H1 (cell line): ENCODE measurements at regions not wholly inside any gene's neighbourhood (a gene's known extent, or its start where the extent isn't known, plus 50 kb on each side); places are given as distances from the start of the nearest gene placed in this dataset.

Experiments used
- CTCF ChIA-PET: fragments of 300-600 bp; sonication (Branson Sonifier 250); formaldehyde crosslinking; loops from one replicate; lab custom pipeline; 2021; ENCODE audit not compliant: partially characterized antibody; lab: Charles Lee
- POLR2A ChIA-PET: fragments of 300-600 bp; sonication (Branson Sonifier 250); formaldehyde crosslinking; loops from one replicate; lab custom pipeline; 2021; ENCODE audit warnings: inconsistent platforms; ENCODE audit not compliant: partially characterized antibody; lab: Charles Lee
- DNase-seq, 2 experiments: peaks; one replicate each; pipeline versions ENCODE4 v3.0.0 to v3.0.0-alpha.2; 2010 to 2022; ENCODE audit warnings: low spot score in 2 of 2, low read depth in 1 of 2, mixed read lengths in 1 of 2
- FAIRE-seq: peaks from 2 replicates; lab custom pipeline; 2011; peaks lifted over from hg19 to GRCh38; lab: Jason Lieb, UNC
- H2AFZ ChIP-seq: 2 replicates; pipeline ENCODE4 v1.8.1; 2012; ENCODE audit warnings: low read length, inconsistent platforms
- H2AK5ac ChIP-seq: 2 replicates; pipeline ENCODE4 v1.6.1; 2013; ENCODE audit warnings: low read depth, low read length
- H2BK120ac ChIP-seq: replicated peaks from 2 replicates; pipeline ENCODE3; 2013; ENCODE audit warnings: low read depth, low read length, inconsistent platforms
- H2BK12ac ChIP-seq: 2 replicates; pipeline ENCODE4 v1.6.1; 2013; ENCODE audit warnings: low read depth, low read length
- H2BK15ac ChIP-seq: 2 replicates; pipeline ENCODE4 v1.6.1; 2013; ENCODE audit warnings: low read length
- H2BK20ac ChIP-seq: 2 replicates; pipeline ENCODE4 v1.6.1; 2013; ENCODE audit warnings: low read length
- H2BK5ac ChIP-seq: 2 replicates; pipeline ENCODE4 v1.6.1; 2013; ENCODE audit warnings: low read depth, low read length
- H3K14ac ChIP-seq: 2 replicates; pipeline ENCODE4 v1.6.1; 2013; ENCODE audit warnings: inconsistent platforms; ENCODE audit not compliant: insufficient read length
- H3K18ac ChIP-seq: 2 replicates; pipeline ENCODE4 v1.6.1; 2013; ENCODE audit warnings: low read length; ENCODE audit errors: extremely low read depth
- H3K23ac ChIP-seq: 2 replicates; pipeline ENCODE4 v1.6.1; 2013; ENCODE audit warnings: inconsistent platforms; ENCODE audit not compliant: insufficient read length
- H3K23me2 ChIP-seq: 2 replicates; pipeline ENCODE4 v1.6.1; 2013; ENCODE audit warnings: low read depth, low read length
- H3K27ac ChIP-seq: 2 replicates; pipeline ENCODE4 v1.6.1; 2011; ENCODE audit warnings: low read depth, low read length, inconsistent platforms
- H3K27me3 ChIP-seq, 4 experiments: replicated peaks in 1 of 4; 1 replicate in 1 of 4; 2 replicates in 3 of 4; pipeline versions ENCODE4 v1.6.1 to v1.8.1; 2011 to 2013; ENCODE audit warnings: low read length in 3 of 4, mild to moderate bottlenecking in 3 of 4, inconsistent platforms in 2 of 4, mixed read lengths in 2 of 4, moderate library complexity in 1 of 4; ENCODE audit not compliant: control insufficient read depth in 3 of 4, insufficient read depth in 3 of 4; ENCODE audit errors: extremely low read depth in 1 of 4
- H3K36me3 ChIP-seq, 4 experiments: 2 replicates each; pipeline versions ENCODE4 v1.6.1 to v1.8.1; 2011 to 2013; ENCODE audit warnings: mild to moderate bottlenecking in 4 of 4, low read length in 3 of 4, moderate library complexity in 2 of 4, control low read depth in 1 of 4, inconsistent platforms in 1 of 4; ENCODE audit not compliant: insufficient read depth in 4 of 4, control insufficient read depth in 2 of 4
- H3K4ac ChIP-seq: replicated peaks from 2 replicates; pipeline ENCODE3; 2013; ENCODE audit warnings: low read length, low read depth, mixed read lengths, inconsistent platforms; ENCODE audit not compliant: insufficient read length
- H3K4me1 ChIP-seq, 4 experiments: replicated peaks in 1 of 4; 1 replicate in 1 of 4; 2 replicates in 3 of 4; pipeline versions ENCODE4 v1.6.1 to v1.8.1; 2011 to 2013; ENCODE audit warnings: low read length in 3 of 4, inconsistent platforms in 2 of 4, mixed read lengths in 1 of 4; ENCODE audit not compliant: insufficient read depth in 4 of 4, control insufficient read depth in 3 of 4
- H3K4me2 ChIP-seq, 2 experiments: 2 replicates each; pipeline versions ENCODE4 v1.6.1 to v1.8.1; 2011 to 2013; ENCODE audit warnings: low read depth in 2 of 2, low read length in 2 of 2, control low read depth in 1 of 2, inconsistent platforms in 1 of 2, mild to moderate bottlenecking in 1 of 2; ENCODE audit not compliant: insufficient read depth in 1 of 2
- H3K4me3 ChIP-seq, 4 experiments: fragments of 200-600, 300-600 bp in 1 of 4; sonication (generic), shearing (Covaris generic), sonication (Bioruptor Twin) in 1 of 4; 2 replicates each; pipeline versions ENCODE4 v1.5.1 to v1.8.1; 2011 to 2016; ENCODE audit warnings: low read length in 4 of 4, low read depth in 3 of 4, control low read depth in 2 of 4, inconsistent platforms in 2 of 4, mild to moderate bottlenecking in 2 of 4, mixed read lengths in 1 of 4, moderate library complexity in 1 of 4; ENCODE audit not compliant: insufficient read depth in 2 of 4; ENCODE audit errors: extremely low read depth in 1 of 4
- H3K56ac ChIP-seq: replicated peaks from 2 replicates; pipeline ENCODE3; 2013; ENCODE audit warnings: low read depth, mild to moderate bottlenecking, mixed read lengths, low read length, inconsistent platforms; ENCODE audit not compliant: insufficient read length
- H3K79me1 ChIP-seq: 2 replicates; pipeline ENCODE4 v1.6.1; 2013; ENCODE audit warnings: low read depth, low read length, control low read depth
- H3K79me2 ChIP-seq, 2 experiments: 2 replicates each; pipeline versions ENCODE4 v1.6.1 to v1.8.1; 2012 to 2013; ENCODE audit warnings: low read length in 2 of 2, mild to moderate bottlenecking in 2 of 2, inconsistent platforms in 1 of 2; ENCODE audit not compliant: insufficient read depth in 2 of 2, control insufficient read depth in 1 of 2
- H3K9ac ChIP-seq, 4 experiments: replicated peaks in 1 of 4; 1 replicate in 1 of 4; 2 replicates in 3 of 4; pipeline versions ENCODE4 v1.6.1 to v1.8.1; 2011 to 2013; ENCODE audit warnings: low read depth in 3 of 4, low read length in 3 of 4, control low read depth in 2 of 4, mild to moderate bottlenecking in 2 of 4, moderate library complexity in 2 of 4, inconsistent platforms in 1 of 4; ENCODE audit errors: extremely low read depth in 1 of 4
- H3K9me3 ChIP-seq, 2 experiments: 2 replicates each; pipeline versions ENCODE4 v1.6.1 to v1.8.1; 2012 to 2013; ENCODE audit warnings: mild to moderate bottlenecking in 2 of 2, moderate library complexity in 2 of 2, control low read depth in 1 of 2, inconsistent platforms in 1 of 2, low read depth in 1 of 2, low read length in 1 of 2, mixed read lengths in 1 of 2; ENCODE audit not compliant: insufficient read depth in 2 of 2
- H4K20me1 ChIP-seq, 2 experiments: replicated peaks in 1 of 2; 2 replicates each; pipeline versions ENCODE3 to v1.8.1; 2011 to 2013; ENCODE audit warnings: inconsistent platforms in 2 of 2, low read length in 2 of 2, mild to moderate bottlenecking in 1 of 2; ENCODE audit not compliant: insufficient read depth in 2 of 2, control insufficient read depth in 1 of 2
- H4K5ac ChIP-seq: 2 replicates; pipeline ENCODE4 v1.6.1; 2013; ENCODE audit warnings: low read length, low read depth, mixed read lengths, inconsistent platforms; ENCODE audit not compliant: insufficient read length
- H4K8ac ChIP-seq: 2 replicates; pipeline ENCODE4 v1.8.0; 2013; ENCODE audit warnings: mild to moderate bottlenecking, moderate library complexity, low read length, inconsistent platforms; ENCODE audit not compliant: insufficient read depth; ENCODE audit errors: extremely low read depth
- H4K91ac ChIP-seq: replicated peaks from 2 replicates; pipeline ENCODE3; 2013; ENCODE audit warnings: low read length, mixed read lengths, inconsistent platforms; ENCODE audit not compliant: insufficient read length
- BACH1 ChIP-seq: IDR thresholded peaks from 2 replicates; pipeline ENCODE4 v1.6.1; 2012; ENCODE audit warnings: low read length, improper control_type of control experiment
- CBX5 ChIP-seq: fragments of 300-800, 300-1000 bp; sonication (generic); IDR thresholded peaks from 2 replicates; pipeline ENCODE4 v1.7.1; 2016; ENCODE audit warnings: antibody characterized with exemption, low read length, low read depth
- CTBP2 ChIP-seq: IDR thresholded peaks from 2 replicates; pipeline ENCODE4 v1.7.0; 2011; ENCODE audit warnings: borderline replicate concordance, mild to moderate bottlenecking, moderate library complexity, mixed read lengths, low read length; ENCODE audit not compliant: insufficient read depth, insufficient read length
- GABPA ChIP-seq: IDR thresholded peaks from 2 replicates; pipeline ENCODE4 v1.6.1; 2011; ENCODE audit warnings: mild to moderate bottlenecking, low read length, moderate library complexity, borderline replicate concordance; ENCODE audit not compliant: insufficient read depth
- RNF2 ChIP-seq: fragments of 200-900, 300-1000 bp; sonication (generic); IDR thresholded peaks from 2 replicates; pipeline ENCODE4 v1.7.1; 2016; ENCODE audit warnings: borderline replicate concordance, low read depth, mild to moderate bottlenecking, antibody characterized with exemption, low read length; ENCODE audit not compliant: poor library complexity, severe bottlenecking; ENCODE audit errors: missing control alignments
- TBP ChIP-seq: IDR thresholded peaks from 2 replicates; pipeline ENCODE4 v1.6.1; 2011; ENCODE audit warnings: low read depth, low read length, improper control_type of control experiment
- WGBS, 2 experiments: shearing (Covaris generic) in 1 of 2; methylation state at CpG; one replicate each; pipeline versions ENCODE4 v1.1.6 to v1.1.7; 2013 to 2015; ENCODE audit warnings: low lambda C conversion rate in 2 of 2, mixed read lengths in 2 of 2, inconsistent platforms in 1 of 2, low coverage in 1 of 2, missing lambda C conversion rate in 1 of 2; ENCODE audit not compliant: insufficient replicate concordance in 2 of 2, insufficient coverage in 1 of 2, insufficient read length in 1 of 2; ENCODE audit errors: extremely low coverage in 1 of 2, missing lambda C conversion rate in 1 of 2; 5-methylcytosine and 5-hydroxymethylcytosine counted together
- TF ChIP-seq, protein P1 (sequence below), 3 experiments: IDR thresholded peaks; 1 replicate in 2 of 3; 2 replicates in 1 of 3; pipeline versions ENCODE4 v1.5.1 to v1.6.1; 2011; ENCODE audit warnings: low read length in 3 of 3, mild to moderate bottlenecking in 3 of 3, inconsistent platforms in 2 of 3, low read depth in 1 of 3, moderate library complexity in 1 of 3; ENCODE audit not compliant: insufficient read depth in 1 of 3; ENCODE audit errors: control extremely low read depth in 1 of 3

DNA sequence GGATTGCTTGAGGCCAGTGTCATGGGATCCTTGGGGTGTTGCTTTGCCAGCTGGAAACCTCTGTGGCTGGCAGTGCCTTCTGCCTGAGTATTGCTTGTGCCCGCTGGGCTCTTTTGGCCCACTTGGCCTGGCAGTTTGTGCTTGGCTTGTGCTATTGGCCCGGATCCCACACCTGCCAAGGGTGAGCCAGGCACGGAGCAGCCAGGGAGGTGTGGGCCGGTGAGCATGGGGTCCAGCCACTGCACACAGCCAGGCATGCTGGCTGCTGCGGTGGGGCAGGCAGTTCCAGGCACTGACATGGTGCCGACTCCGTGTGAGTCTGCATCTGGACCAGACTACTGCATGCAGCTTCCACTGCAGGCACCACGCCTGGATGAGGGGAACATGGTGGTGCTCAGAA is 62.5 kb upstream of the SYNCRIP start:
- FAIRE-seq = no peak
- no peak overlapping the region for H3K4me3 ChIP-seq
- H3K23me2 ChIP-seq = no peaks in the 10 kb centered on the region

More for the DNA sequence above, 62.5 kb upstream of the SYNCRIP start:
- Histone ChIP-seq H2BK120ac (no peak overlapping the region), H4K8ac (no peak overlapping the region), H3K79me2 (no peaks in the 10 kb centered on the region), H2BK12ac (no peak overlapping the region), H4K5ac (no peak overlapping the region), H3K4me1 (no peaks in the 10 kb centered on the region), H3K36me3 (no peaks in the 10 kb centered on the region), H4K91ac (no peak overlapping the region), H3K4ac (no peak overlapping the region), H3K9me3 (peaks cover 4 to 17% of the 10 kb centered on the region in 2 experiments; a peak in 2 of 4 replicates), H3K4me2 (no peak overlapping the region), H4K20me1 (no peaks in the 10 kb centered on the region), H2BK20ac (no peak overlapping the region), H3K23ac (no peak overlapping the region), H3K27ac (no peak overlapping the region), H3K18ac (no peak overlapping the region), H2AFZ (no peak overlapping the region), H2BK5ac (no peak overlapping the region), H2AK5ac (no peak overlapping the region), H3K79me1 (no peaks in the 10 kb centered on the region), H3K9ac (no peak overlapping the region), H3K27me3 (no peaks in the 10 kb centered on the region), H3K14ac (no peak overlapping the region), H3K56ac (no peak overlapping the region), H2BK15ac (no peak overlapping the region)
- no peak for DNase-seq
- CTCF ChIA-PET = interaction anchor here (0.8 kb wide), 1 partner anchor 13 kb away, joined by 3 read pairs; no protein-coding TSS in a partner anchor
- POLR2A ChIA-PET = interaction anchor here (1.0 to 2.9 kb wide), 2 partner anchors 27 to 62 kb away, joined by 3 to 13 read pairs; partner anchors contain the start of gene SYNCRIP
- TF ChIP-seq BACH1 = no peak
- no peak for TF ChIP-seq CTBP2
- TF ChIP-seq, protein P1, sequence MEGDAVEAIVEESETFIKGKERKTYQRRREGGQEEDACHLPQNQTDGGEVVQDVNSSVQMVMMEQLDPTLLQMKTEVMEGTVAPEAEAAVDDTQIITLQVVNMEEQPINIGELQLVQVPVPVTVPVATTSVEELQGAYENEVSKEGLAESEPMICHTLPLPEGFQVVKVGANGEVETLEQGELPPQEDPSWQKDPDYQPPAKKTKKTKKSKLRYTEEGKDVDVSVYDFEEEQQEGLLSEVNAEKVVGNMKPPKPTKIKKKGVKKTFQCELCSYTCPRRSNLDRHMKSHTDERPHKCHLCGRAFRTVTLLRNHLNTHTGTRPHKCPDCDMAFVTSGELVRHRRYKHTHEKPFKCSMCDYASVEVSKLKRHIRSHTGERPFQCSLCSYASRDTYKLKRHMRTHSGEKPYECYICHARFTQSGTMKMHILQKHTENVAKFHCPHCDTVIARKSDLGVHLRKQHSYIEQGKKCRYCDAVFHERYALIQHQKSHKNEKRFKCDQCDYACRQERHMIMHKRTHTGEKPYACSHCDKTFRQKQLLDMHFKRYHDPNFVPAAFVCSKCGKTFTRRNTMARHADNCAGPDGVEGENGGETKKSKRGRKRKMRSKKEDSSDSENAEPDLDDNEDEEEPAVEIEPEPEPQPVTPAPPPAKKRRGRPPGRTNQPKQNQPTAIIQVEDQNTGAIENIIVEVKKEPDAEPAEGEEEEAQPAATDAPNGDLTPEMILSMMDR (IDR thresholded peaks at IDR 0.05; ENCODE audit: control extremely low read depth in 1 of 3, insufficient read depth in 1 of 3, low read depth in 1 of 3, low read length in 3 of 3) = no peak
- TF ChIP-seq CBX5 = no peak
- TF ChIP-seq RNF2 = no peak
- no peak for TF ChIP-seq TBP
- TF ChIP-seq GABPA = no peak
- 95% methylated on average over 8 of the region's 8 CpGs; no CpG with 5 or more reads in 1 of the 2 experiments for WGBS, 2 experiments
